HCT116 (cell line): ENCODE measurements at regions not wholly inside any gene's neighbourhood (a gene's known extent, or its start where the extent isn't known, plus 50 kb on each side); places are given as distances from the start of the nearest gene placed in this dataset.

Experiments
- ATAC-seq: fragments of 200-7000 bp; cut with Tn5 transposase; 2 replicates; pipeline ENCODE4 v1.9.1; 2020; ENCODE audit warnings: mild to moderate bottlenecking, moderate library complexity
- BruUV-seq: library from RNA; stranded (reverse); fragments of 400-500 nt; replicated peaks from 2 replicates; lab custom pipeline; 2021; lab: Mats Ljungman, UMichigan
- CTCF ChIA-PET: fragments of 300-600 bp; sonication (Branson Sonifier 250); formaldehyde crosslinking; loops from one replicate; lab custom pipeline; 2021; ENCODE audit warnings: antibody characterized with exemption; lab: Charles Lee
- POLR2A ChIA-PET: fragments of 300-600, 350-600 bp; sonication (Branson Sonifier 250); formaldehyde crosslinking; loops from one replicate; lab custom pipeline; 2021; ENCODE audit warnings: antibody characterized with exemption; lab: Charles Lee
- RAD21 ChIA-PET, 2 experiments: fragments of 300-600 bp; sonication (Branson Sonifier 250); formaldehyde crosslinking; loops; one replicate each; lab custom pipeline; 2023; ENCODE audit warnings: low total read pairs in 2 of 2; ENCODE audit not compliant: uncharacterized antibody in 2 of 2, unreplicated experiment in 2 of 2, low non-redundant PET in 1 of 2; lab: Charles Lee
- DNase-seq: peaks from one replicate; pipeline ENCODE4 v3.0.0-alpha.2; 2010; ENCODE audit warnings: low read depth, low spot score
- H2AFZ ChIP-seq: fragments of 200-600 bp; shearing (Covaris generic), sonication (generic); 2 replicates; pipeline ENCODE4 v1.6.1; 2017; ENCODE audit warnings: low read depth, mixed run types, mixed read lengths, antibody characterized with exemption, low read length; ENCODE audit not compliant: poor library complexity, severe bottlenecking
- H3K27ac ChIP-seq: 2 replicates; pipeline ENCODE4 v1.5.1; 2012; ENCODE audit warnings: low read depth, low read length
- H3K27me3 ChIP-seq: fragments of 200-600 bp; sonication (generic); 2 replicates; pipeline ENCODE4 v1.6.1; 2016; ENCODE audit warnings: mixed run types, low read length, mixed read lengths; ENCODE audit not compliant: insufficient read depth
- H3K36me3 ChIP-seq, 2 experiments: fragments of 200-500 bp in 1 of 2; fragments of 200-600 bp in 1 of 2; sonication (Bioruptor generic) in 1 of 2; sonication (generic) in 1 of 2; 2 replicates each; pipeline versions ENCODE4 v1.5.1 to v1.6.1; 2014 to 2016; ENCODE audit warnings: low read length in 2 of 2, inconsistent platforms in 1 of 2, mixed read lengths in 1 of 2, mixed run types in 1 of 2; ENCODE audit not compliant: insufficient read depth in 2 of 2, control insufficient read depth in 1 of 2
- H3K4me1 ChIP-seq, 2 experiments: fragments of 200-600 bp in 1 of 2; sonication (generic) in 1 of 2; 2 replicates each; pipeline versions ENCODE4 v1.5.1 to v1.6.1; 2012 to 2017; ENCODE audit warnings: low read length in 2 of 2, inconsistent platforms in 1 of 2, mild to moderate bottlenecking in 1 of 2, mixed read lengths in 1 of 2, mixed run types in 1 of 2, moderate library complexity in 1 of 2; ENCODE audit not compliant: insufficient read depth in 2 of 2, control insufficient read depth in 1 of 2
- H3K4me2 ChIP-seq: fragments of 200-600 bp; sonication (generic); 2 replicates; pipeline ENCODE4 v1.6.1; 2017; ENCODE audit warnings: mixed run types, low read length, mixed read lengths
- H3K4me3 ChIP-seq, 2 experiments: fragments of 200-600 bp in 1 of 2; sonication (generic) in 1 of 2; replicated peaks in 1 of 2; 2 replicates each; pipeline ENCODE4 v1.5.1; 2011 to 2016; ENCODE audit warnings: low read length in 2 of 2, control low read depth in 1 of 2, low read depth in 1 of 2, mild to moderate bottlenecking in 1 of 2, mixed read lengths in 1 of 2, mixed run types in 1 of 2
- H3K79me2 ChIP-seq: fragments of 200-600 bp; sonication (generic); 2 replicates; pipeline ENCODE4 v1.6.1; 2017; ENCODE audit warnings: mild to moderate bottlenecking, mixed run types, low read length, moderate library complexity, mixed read lengths; ENCODE audit not compliant: insufficient read depth
- H3K9ac ChIP-seq: fragments of 200-600 bp; sonication (generic); 2 replicates; pipeline ENCODE4 v1.6.1; 2016; ENCODE audit warnings: low read length, mixed read lengths
- H3K9me2 ChIP-seq: fragments of 200-600 bp; sonication (generic), shearing (Covaris generic); 2 replicates; pipeline ENCODE4 v1.6.1; 2017; ENCODE audit warnings: mixed run types, mild to moderate bottlenecking, moderate library complexity; ENCODE audit not compliant: insufficient read depth
- H3K9me3 ChIP-seq, 2 experiments: fragments of 200-500 bp in 1 of 2; fragments of 200-600 bp in 1 of 2; sonication (Bioruptor generic) in 1 of 2; sonication (generic) in 1 of 2; 2 replicates each; pipeline ENCODE4 v1.6.1; 2014 to 2017; ENCODE audit warnings: low read length in 2 of 2, mixed read lengths in 2 of 2, inconsistent platforms in 1 of 2, low read depth in 1 of 2, mild to moderate bottlenecking in 1 of 2, mixed run types in 1 of 2, moderate library complexity in 1 of 2; ENCODE audit not compliant: control insufficient read depth in 1 of 2, insufficient read depth in 1 of 2
- H4K20me1 ChIP-seq: fragments of 200-600 bp; sonication (generic), shearing (Covaris generic); 2 replicates; pipeline ENCODE4 v1.6.1; 2017; ENCODE audit warnings: mixed run types, mild to moderate bottlenecking, moderate library complexity; ENCODE audit not compliant: insufficient read depth
- ATF3 ChIP-seq: IDR thresholded peaks from 2 replicates; pipeline ENCODE4 v1.6.1; 2012
- CBX3 ChIP-seq: IDR thresholded peaks from 2 replicates; pipeline ENCODE4 v1.6.1; 2012; ENCODE audit warnings: low read depth
- CEBPB ChIP-seq: IDR thresholded peaks from 2 replicates; pipeline ENCODE4 v1.6.1; 2012; ENCODE audit warnings: low read depth
- EGR1 ChIP-seq: IDR thresholded peaks from 2 replicates; pipeline ENCODE4 v1.6.1; 2012; ENCODE audit warnings: low read depth
- ELF1 ChIP-seq: IDR thresholded peaks from 2 replicates; pipeline ENCODE4 v1.6.1; 2012; ENCODE audit warnings: low read depth, borderline replicate concordance
- EZH2 ChIP-seq: fragments of 200-600 bp; sonication (generic); IDR thresholded peaks from 2 replicates; pipeline ENCODE4 v1.6.1; 2017; ENCODE audit warnings: antibody characterized with exemption, mixed run types
- EZH2phosphoT487 ChIP-seq: fragments of 200-600 bp; IDR thresholded peaks from 2 replicates; pipeline ENCODE4 v1.6.1; 2018; ENCODE audit warnings: antibody characterized with exemption, borderline replicate concordance
- FOSL1 ChIP-seq: IDR thresholded peaks from 2 replicates; pipeline ENCODE4 v1.6.1; 2012; ENCODE audit warnings: low read depth
- JUND ChIP-seq: IDR thresholded peaks from 2 replicates; pipeline ENCODE4 v1.6.1; 2012
- POLR2A ChIP-seq: IDR thresholded peaks from 2 replicates; pipeline ENCODE4 v1.7.0; 2011; ENCODE audit warnings: borderline replicate concordance; ENCODE audit not compliant: insufficient read depth, insufficient read length; ENCODE audit errors: extremely low read depth
- POLR2AphosphoS5 ChIP-seq: IDR thresholded peaks from 2 replicates; pipeline ENCODE4 v1.6.1; 2011; ENCODE audit warnings: mild to moderate bottlenecking, low read depth, low read length, moderate library complexity
- RAD21 ChIP-seq: IDR thresholded peaks from 2 replicates; pipeline ENCODE4 v1.6.1; 2012; ENCODE audit warnings: low read depth, mild to moderate bottlenecking
- SIN3A ChIP-seq: IDR thresholded peaks from 2 replicates; pipeline ENCODE4 v1.6.1; 2012; ENCODE audit warnings: low read depth
- SRF ChIP-seq: IDR thresholded peaks from 2 replicates; pipeline ENCODE4 v1.6.1; 2012; ENCODE audit warnings: low read depth
- TCF7L2 ChIP-seq: IDR thresholded peaks from 2 replicates; pipeline ENCODE4 v1.7.0; 2011; ENCODE audit warnings: borderline replicate concordance, inconsistent platforms; ENCODE audit not compliant: insufficient read depth, insufficient read length; ENCODE audit errors: extremely low read depth
- YY1 ChIP-seq: IDR thresholded peaks from 2 replicates; pipeline ENCODE4 v1.6.1; 2011; ENCODE audit warnings: low read length, low read depth, moderate library complexity, mild to moderate bottlenecking; ENCODE audit not compliant: insufficient replicate concordance; ENCODE audit errors: extremely low read depth
- ZFX ChIP-seq: fragments of 450-650 bp; IDR thresholded peaks from 2 replicates; pipeline ENCODE4 v1.6.1; 2017
- ZNF274 ChIP-seq: fragments of 200-500 bp; sonication (Bioruptor generic); IDR thresholded peaks from 2 replicates; pipeline ENCODE4 v1.6.1; 2014; ENCODE audit warnings: mild to moderate bottlenecking, low read depth, low read length, inconsistent platforms
- intact Hi-C: fragments of 100-400 bp; cut with micrococcal nuclease; formaldehyde crosslinking; loops from 2 replicates; pipeline ENCODE4 v1.10.0; 2022
- TF ChIP-seq, protein P1 (sequence below): IDR thresholded peaks from 2 replicates; pipeline ENCODE4 v1.6.1; 2012

GRCh38 chr15:56528136-56528535 is 63.2 kb upstream of the MNS1 start:
- Histone ChIP-seq H3K27me3 (no peaks in the 10 kb centered on the region), H3K9ac (no peak overlapping the region), H3K9me3 (no peaks in the 10 kb centered on the region), H3K79me2 (no peaks in the 10 kb centered on the region), H3K4me2 (no peak overlapping the region), H2AFZ (no peak overlapping the region), H3K4me1 (no peaks in the 10 kb centered on the region), H3K27ac (no peak overlapping the region), H3K9me2 (no peaks in the 10 kb centered on the region), H4K20me1 (no peaks in the 10 kb centered on the region), H3K4me3 (no peak overlapping the region), H3K36me3 (no peaks in the 10 kb centered on the region)
- RAD21 ChIA-PET: no interaction called here
- TF ChIP-seq CBX3: no peak
- no peak for TF ChIP-seq SRF
- TF ChIP-seq FOSL1: no peak
- TF ChIP-seq JUND: no peak
- no peak for TF ChIP-seq ELF1
- TF ChIP-seq EZH2: no peak
- no peak for TF ChIP-seq POLR2A
- no peak for TF ChIP-seq ZNF274
- no peak for TF ChIP-seq TCF7L2
- TF ChIP-seq EZH2phosphoT487: no peak
- TF ChIP-seq SIN3A: no peak
- no peak for TF ChIP-seq POLR2AphosphoS5
- TF ChIP-seq CEBPB: no peak
- no peak for TF ChIP-seq RAD21
- no peak for TF ChIP-seq EGR1
- TF ChIP-seq, protein P1, sequence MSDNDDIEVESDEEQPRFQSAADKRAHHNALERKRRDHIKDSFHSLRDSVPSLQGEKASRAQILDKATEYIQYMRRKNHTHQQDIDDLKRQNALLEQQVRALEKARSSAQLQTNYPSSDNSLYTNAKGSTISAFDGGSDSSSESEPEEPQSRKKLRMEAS: no peak
- TF ChIP-seq YY1: no peak
- TF ChIP-seq ZFX: no peak
- TF ChIP-seq ATF3: no peak
- CTCF ChIA-PET: no interaction called here
- POLR2A ChIA-PET: no interaction called here
- ATAC-seq (no peak), DNase-seq (no peak)
- intact Hi-C loops: no loop called here
- no TSS peak for BruUV-seq
